GM12878 (cell line): ENCODE measurements at regions not wholly inside any gene's neighbourhood (a gene's known extent, or its start where the extent isn't known, plus 50 kb on each side); places are given as distances from the start of the nearest gene placed in this dataset.

ENCODE experiments used
- ATAC-seq: fragments of 200-7000 bp; cut with Tn5 transposase; 3 replicates; pipeline ENCODE4 v1.9.1; 2020; ENCODE audit warnings: mild to moderate bottlenecking, moderate library complexity
- BruUV-seq: library from RNA; stranded (reverse); fragments of 400-500 nt; replicated peaks from 2 replicates; lab custom pipeline; 2021; lab: Mats Ljungman, UMichigan
- CTCF ChIA-PET: fragments of 300-600 bp; sonication (Branson Sonifier 250); formaldehyde crosslinking; extraction: SDS; loops from one replicate; lab custom pipeline; 2021; ENCODE audit warnings: inconsistent platforms; lab: Yijun Ruan, JAX
- POLR2A ChIA-PET: fragments of 350-600 bp; formaldehyde crosslinking; extraction: SDS; loops from one replicate; lab custom pipeline; 2021; ENCODE audit warnings: inconsistent platforms; lab: Charles Lee
- RAD21 ChIA-PET: fragments of 300-600 bp; sonication (Branson Sonifier 250); formaldehyde crosslinking; loops from one replicate; lab custom pipeline; 2023; ENCODE audit warnings: antibody characterized with exemption; ENCODE audit not compliant: unreplicated experiment; lab: Charles Lee
- SMC1A ChIA-PET: fragments of 300-600 bp; sonication (Branson Sonifier 250); formaldehyde crosslinking; loops from one replicate; lab custom pipeline; 2023; ENCODE audit not compliant: unreplicated experiment, uncharacterized antibody; lab: Charles Lee
- DNase-seq: peaks from one replicate; pipeline ENCODE4 v3.0.0-alpha.2; 2011; ENCODE audit warnings: low read depth, low spot score
- FAIRE-seq: peaks from 3 replicates; lab custom pipeline; 2011; peaks lifted over from hg19 to GRCh38; lab: Jason Lieb, UNC
- H2AFZ ChIP-seq: 2 replicates; pipeline ENCODE4 v1.6.0; 2011; ENCODE audit warnings: low read depth, low read length, control low read depth; ENCODE audit not compliant: control insufficient read depth
- H3K27ac ChIP-seq: 2 replicates; pipeline ENCODE4 v1.5.1; 2011; ENCODE audit warnings: control low read depth; ENCODE audit not compliant: control insufficient read depth, insufficient read depth
- H3K27me3 ChIP-seq, 2 experiments: replicated peaks in 1 of 2; 2 replicates each; pipeline versions ENCODE4 v1.6.0 to v1.6.1; 2011; ENCODE audit warnings: low read length in 1 of 2; ENCODE audit not compliant: control insufficient read depth in 2 of 2, insufficient read depth in 2 of 2
- H3K36me3 ChIP-seq, 2 experiments: 2 replicates each; pipeline ENCODE4 v1.5.1; 2011; ENCODE audit warnings: low read length in 1 of 2; ENCODE audit not compliant: control insufficient read depth in 2 of 2, insufficient read depth in 2 of 2
- H3K4me1 ChIP-seq: 2 replicates; pipeline ENCODE4 v1.6.1; 2011; ENCODE audit warnings: mild to moderate bottlenecking, low read length, moderate library complexity, mixed read lengths; ENCODE audit not compliant: control insufficient read depth, insufficient read depth
- H3K4me2 ChIP-seq: 2 replicates; pipeline ENCODE4 v1.6.0; 2011; ENCODE audit warnings: control low read depth; ENCODE audit not compliant: control insufficient read depth, insufficient read depth
- H3K4me3 ChIP-seq: fragments of 200-600 bp; sonication (generic); 2 replicates; pipeline ENCODE4 v1.5.1; 2016
- H3K79me2 ChIP-seq: 2 replicates; pipeline ENCODE4 v1.6.0; 2011; ENCODE audit warnings: low read length; ENCODE audit not compliant: control insufficient read depth, insufficient read depth
- H3K9ac ChIP-seq: 2 replicates; pipeline ENCODE4 v1.8.0; 2011; ENCODE audit warnings: low read length, control low read depth, mixed read lengths; ENCODE audit not compliant: control insufficient read depth, insufficient read depth
- H3K9me3 ChIP-seq: replicated peaks from 3 replicates; pipeline ENCODE4 v1.5.1; 2011; ENCODE audit warnings: mild to moderate bottlenecking, low read length; ENCODE audit not compliant: control insufficient read depth, insufficient read depth
- H4K20me1 ChIP-seq: 2 replicates; pipeline ENCODE4 v1.6.0; 2011; ENCODE audit not compliant: control insufficient read depth, insufficient read depth
- ESRRA ChIP-seq: IDR thresholded peaks from 2 replicates; pipeline ENCODE4 v1.6.1; 2012; ENCODE audit warnings: mild to moderate bottlenecking, low read length, improper control_type of control experiment
- ETV6 ChIP-seq, 2 experiments: fragments of 450-650 bp in 1 of 2; IDR thresholded peaks in 1 of 2; conservative IDR thresholded peaks in 1 of 2; 2 replicates each; pipeline ENCODE4 v1.6.1; 2014; ENCODE audit warnings: antibody characterized with exemption in 1 of 2, borderline replicate concordance in 1 of 2, low read depth in 1 of 2, mild to moderate bottlenecking in 1 of 2, moderate library complexity in 1 of 2
- FOXK2 ChIP-seq: fragments of 450-650 bp; IDR thresholded peaks from 2 replicates; pipeline ENCODE4 v1.6.1; 2017; ENCODE audit warnings: mild to moderate bottlenecking, moderate library complexity
- MYB ChIP-seq: fragments of 150-350 bp; IDR thresholded peaks from 2 replicates; pipeline ENCODE4 v1.6.1; 2014; ENCODE audit warnings: mild to moderate bottlenecking, low read depth, low read length, borderline replicate concordance
- SMC3 ChIP-seq: IDR thresholded peaks from 2 replicates; pipeline ENCODE4 v1.6.1; 2011; ENCODE audit warnings: low read length, improper control_type of control experiment, borderline replicate concordance
- ZNF217 ChIP-seq: fragments of 450-650 bp; IDR thresholded peaks from 2 replicates; pipeline ENCODE4 v1.6.1; 2017; ENCODE audit warnings: antibody characterized with exemption, mild to moderate bottlenecking
- ZNF274 ChIP-seq: IDR thresholded peaks from one replicate; pipeline ENCODE4 v1.8.0; 2011; ENCODE audit not compliant: insufficient read length, insufficient read depth
- WGBS: methylation state at CpG from one replicate; pipeline ENCODE4 v1.1.6; 2016; ENCODE audit warnings: low lambda C conversion rate; ENCODE audit not compliant: insufficient replicate concordance, insufficient coverage; ENCODE audit errors: missing lambda C conversion rate; 5-methylcytosine and 5-hydroxymethylcytosine counted together
- in situ Hi-C: fragments of 300-500 bp; cut with MboI; formaldehyde crosslinking; loops from 9 replicates; pipeline ENCODE4 v1.14.3; 2018; ENCODE audit warnings: mixed read lengths
- intact Hi-C: fragments of 100-400 bp; cut with micrococcal nuclease; formaldehyde crosslinking; loops from one replicate; pipeline ENCODE4 v1.14.2; 2022; ENCODE audit not compliant: unreplicated experiment
- TF ChIP-seq, protein P1 (sequence below): IDR thresholded peaks from 2 replicates; pipeline ENCODE4 v1.6.1; 2011; ENCODE audit warnings: borderline replicate concordance, low read depth, mild to moderate bottlenecking, moderate library complexity, low read length; ENCODE audit not compliant: insufficient read depth, poor library complexity, severe bottlenecking

GRCh38 chr7:67447297-67447696 is 450.7 kb downstream of the TYW1 start:
- Histone ChIP-seq H3K4me3 (no peak overlapping the region), H3K27ac (no peak overlapping the region), H3K79me2 (no peaks in the 10 kb centered on the region), H3K9ac (no peak overlapping the region), H3K27me3 (no peaks in the 10 kb centered on the region), H3K9me3 (no peaks in the 10 kb centered on the region), H3K4me2 (no peak overlapping the region)
- FAIRE-seq (no peak), ATAC-seq (no peak)
- RAD21 ChIA-PET = no interaction called here
- BruUV-seq = no TSS peak
- in situ Hi-C loops = no loop called here
- CTCF ChIA-PET = no interaction called here
- POLR2A ChIA-PET = no interaction called here
- TF ChIP-seq MYB (no peak), SMC3 (no peak), ZNF274 (no peak), FOXK2 (no peak), ESRRA (no peak)
- TF ChIP-seq, protein P1, sequence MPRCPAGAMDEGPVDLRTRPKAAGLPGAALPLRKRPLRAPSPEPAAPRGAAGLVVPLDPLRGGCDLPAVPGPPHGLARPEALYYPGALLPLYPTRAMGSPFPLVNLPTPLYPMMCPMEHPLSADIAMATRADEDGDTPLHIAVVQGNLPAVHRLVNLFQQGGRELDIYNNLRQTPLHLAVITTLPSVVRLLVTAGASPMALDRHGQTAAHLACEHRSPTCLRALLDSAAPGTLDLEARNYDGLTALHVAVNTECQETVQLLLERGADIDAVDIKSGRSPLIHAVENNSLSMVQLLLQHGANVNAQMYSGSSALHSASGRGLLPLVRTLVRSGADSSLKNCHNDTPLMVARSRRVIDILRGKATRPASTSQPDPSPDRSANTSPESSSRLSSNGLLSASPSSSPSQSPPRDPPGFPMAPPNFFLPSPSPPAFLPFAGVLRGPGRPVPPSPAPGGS = no peak
- TF ChIP-seq, all 136 proteins: peak for 0
- SMC1A ChIA-PET = no interaction called here
- no peaks in the 10 kb centered on the region for H3K4me1 ChIP-seq
- no peaks in the 10 kb centered on the region for H3K36me3 ChIP-seq
- DNase-seq = no peak
- intact Hi-C loops = loop anchor here (10.0 kb wide), 1 partner anchor 72 kb away; no protein-coding TSS in a partner anchor
- no peaks in the 10 kb centered on the region for H4K20me1 ChIP-seq
- H2AFZ ChIP-seq = no peak overlapping the region

DNA sequence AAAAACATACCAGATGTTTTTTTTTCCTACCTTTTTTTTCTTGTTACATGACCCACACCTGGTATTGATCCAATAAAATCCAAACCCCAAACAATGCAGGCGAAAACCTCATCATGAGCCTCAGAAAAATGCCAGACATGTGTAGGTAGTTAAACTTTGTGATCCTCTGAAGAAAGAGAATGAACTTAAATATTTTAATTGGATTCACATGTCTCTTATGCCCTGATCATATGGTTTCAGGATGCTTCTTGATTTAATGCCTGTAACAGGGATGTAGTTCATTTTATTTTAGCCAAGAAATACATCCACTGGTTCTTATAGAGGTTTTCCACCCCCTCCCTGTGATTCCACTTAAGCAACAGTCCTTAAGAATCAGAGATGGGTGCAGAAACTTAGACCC is 451.6 kb downstream of the TYW1 start:
- TF ChIP-seq ZNF217 (no peak), ETV6 (conservative IDR thresholded peaks at IDR 0.05 in 1 of 2, IDR thresholded peaks at IDR 0.05 in 1 of 2; ENCODE audit: borderline replicate concordance in 1 of 2, low read depth in 1 of 2) (no peak)
- CTCF ChIA-PET = interaction anchor here (0.7 kb wide), 1 partner anchor 72 kb away, joined by 3 read pairs; no protein-coding TSS in a partner anchor
- POLR2A ChIA-PET = no interaction called here
- no peak overlapping the region for H3K9ac ChIP-seq
- no peaks in the 10 kb centered on the region for H3K36me3 ChIP-seq
- H4K20me1 ChIP-seq = no peaks in the 10 kb centered on the region
- no peaks in the 10 kb centered on the region for H3K79me2 ChIP-seq
- H3K27me3 ChIP-seq = no peaks in the 10 kb centered on the region
- BruUV-seq = no TSS peak
- RAD21 ChIA-PET = no interaction called here
- FAIRE-seq = no peak
- in situ Hi-C loops = no loop called here
- no peaks in the 10 kb centered on the region for H3K9me3 ChIP-seq
- ATAC-seq = no peak
- no peak overlapping the region for H3K27ac ChIP-seq
- no peak overlapping the region for H3K4me3 ChIP-seq
- intact Hi-C loops = loop anchor here (10.0 kb wide), 1 partner anchor 73 kb away; no protein-coding TSS in a partner anchor
- DNase-seq = no peak
- 6% methylated on average over 1 of the region's 1 CpG for WGBS
- SMC1A ChIA-PET = no interaction called here
- H3K4me1 ChIP-seq = no peaks in the 10 kb centered on the region
- H3K4me2 ChIP-seq = no peak overlapping the region
- no peak overlapping the region for H2AFZ ChIP-seq
